AG04449 (cell line): ENCODE measurements at regions not wholly inside any gene's neighbourhood (a gene's known extent, or its start where the extent isn't known, plus 50 kb on each side); places are given as distances from the start of the nearest gene placed in this dataset.

Experiments used
- CTCF ChIA-PET: fragments of 350-600 bp; formaldehyde crosslinking; extraction: SDS; loops from one replicate; lab custom pipeline; 2021; ENCODE audit warnings: antibody characterized with exemption; lab: Yijun Ruan, JAX
- POLR2A ChIA-PET: fragments of 400-600, 350-600 bp; formaldehyde crosslinking; extraction: SDS; loops from one replicate; lab custom pipeline; 2020; ENCODE audit warnings: antibody characterized with exemption, inconsistent platforms; lab: Yijun Ruan, JAX
- DNase-seq: peaks from one replicate; pipeline ENCODE4 v3.0.0-alpha.2; 2010; ENCODE audit warnings: low read depth, low spot score
- H3K4me3 ChIP-seq: 2 replicates; pipeline ENCODE4 v1.5.1; 2011; ENCODE audit warnings: low read depth, mild to moderate bottlenecking, control low read depth, low read length
- CTCF ChIP-seq: IDR thresholded peaks from one replicate; pipeline ENCODE4 v1.5.1; 2011; ENCODE audit warnings: mild to moderate bottlenecking, moderate library complexity, low read length, control low read depth, inconsistent platforms; ENCODE audit not compliant: insufficient read depth; ENCODE audit errors: missing control alignments

GRCh38 chr5:124260921-124261515 is 485.4 kb downstream of the ZNF608 start:
- no peak for DNase-seq
- no peak overlapping the region for H3K4me3 ChIP-seq
- TF ChIP-seq CTCF, result no peak
- ChIA-PET POLR2A (no interaction called here), CTCF (no interaction called here)

DNA sequence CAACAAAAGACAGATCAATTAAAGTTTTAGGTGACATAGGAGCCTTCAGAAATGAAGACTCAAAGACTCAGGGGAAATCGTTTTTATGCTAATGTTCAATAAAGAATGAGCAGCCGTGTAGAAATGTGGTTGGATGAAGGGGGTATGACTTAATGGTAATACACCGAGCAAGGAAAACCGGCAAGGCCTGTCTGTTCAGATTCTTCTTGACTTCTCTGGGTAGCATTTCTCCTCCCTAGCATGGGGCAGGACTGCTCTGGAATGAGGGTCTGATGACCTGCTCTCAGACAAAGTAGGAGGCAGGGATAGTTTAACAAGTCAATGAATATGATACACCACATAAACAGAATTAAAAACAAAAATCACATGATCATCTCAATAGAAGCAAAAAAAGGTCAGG is 487.4 kb downstream of the ZNF608 start:
- ChIA-PET CTCF (no interaction called here), POLR2A (no interaction called here)
- TF ChIP-seq CTCF, result no peak
- no peak for DNase-seq
- no peak overlapping the region for H3K4me3 ChIP-seq

- CTCF ChIA-PET, result no interaction called here
- TF ChIP-seq CTCF, result no peak
- POLR2A ChIA-PET, result no interaction called here
Measured at GRCh38 chr5:124257048-124257447, 489.4 kb downstream of the ZNF608 start.

GRCh38 chr5:124253203-124253810 is 493.1 kb downstream of the ZNF608 start:
- DNase-seq, result no peak
- no peak for TF ChIP-seq CTCF
- POLR2A ChIA-PET, result no interaction called here
- H3K4me3 ChIP-seq, result no peak overlapping the region
- CTCF ChIA-PET, result no interaction called here

More at GRCh38 chr5:124257048-124257447, 489.4 kb downstream of the ZNF608 start:
- H3K4me3 ChIP-seq, result no peak overlapping the region
- DNase-seq, result no peak

DNA sequence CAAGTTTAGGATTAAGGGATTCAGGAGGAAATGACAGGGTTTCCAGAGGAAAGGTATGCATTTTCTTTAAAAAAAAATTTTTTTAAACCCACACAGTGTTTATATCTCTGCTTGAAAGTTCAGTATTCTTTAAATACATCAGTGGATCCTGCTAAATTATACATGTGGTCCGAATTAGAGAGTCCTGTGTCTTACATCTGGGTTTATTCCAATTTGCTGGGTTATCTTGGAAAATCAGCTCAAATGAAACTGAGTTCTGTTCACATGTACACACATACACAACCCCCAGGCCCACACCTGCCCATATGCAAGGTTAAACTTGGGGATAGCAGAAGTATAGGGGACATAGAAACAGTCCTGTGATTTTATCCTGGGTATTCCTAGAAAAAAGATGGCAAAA is 493.7 kb downstream of the ZNF608 start:
- ChIA-PET POLR2A (no interaction called here), CTCF (interaction anchor here (0.6 kb wide), 1 partner anchor 32 kb away, joined by 4 read pairs; no protein-coding TSS in a partner anchor)
- H3K4me3 ChIP-seq, result no peak overlapping the region
- TF ChIP-seq CTCF, result no peak
- DNase-seq, result no peak

DNA sequence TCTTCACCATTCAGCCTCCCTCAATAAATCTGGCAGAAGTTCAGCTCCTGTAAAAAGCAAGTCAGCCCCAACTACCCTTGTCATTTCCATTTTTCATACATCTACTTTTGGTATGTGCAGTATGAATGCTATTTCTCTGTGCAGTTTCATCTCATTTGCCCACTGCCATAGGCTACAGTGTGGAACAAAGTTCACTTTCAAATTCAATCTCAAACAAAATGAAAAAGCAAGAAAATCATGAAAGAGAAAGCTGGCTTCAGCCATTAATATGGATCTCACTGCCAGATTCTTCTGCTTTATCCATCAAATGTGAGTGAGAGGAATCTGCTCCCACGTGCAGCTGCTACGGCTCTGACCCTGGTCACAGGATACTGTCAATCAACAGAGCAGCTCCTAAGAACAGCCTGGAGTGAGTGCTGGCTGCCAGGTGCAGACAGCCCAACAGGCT is 494.2 kb downstream of the ZNF608 start:
- no peak overlapping the region for H3K4me3 ChIP-seq
- TF ChIP-seq CTCF, result no peak
- DNase-seq, result no peak
- ChIA-PET POLR2A (no interaction called here), CTCF (interaction anchor here (0.6 kb wide), 1 partner anchor 32 kb away, joined by 4 read pairs; no protein-coding TSS in a partner anchor)
